SJSA1 (cell line): ENCODE measurements at regions not wholly inside any gene's neighbourhood (a gene's known extent, or its start where the extent isn't known, plus 50 kb on each side); places are given as distances from the start of the nearest gene placed in this dataset.

ENCODE experiments used
- DNase-seq, 2 experiments: peaks; one replicate each; pipeline ENCODE4 v3.0.0-alpha.2; 2015 to 2020; ENCODE audit warnings: low spot score in 2 of 2, low read depth in 1 of 2
- H3K27ac ChIP-seq: fragments of 250-450 bp; sonication (Bioruptor Pico); 2 replicates; pipeline ENCODE4 v1.5.1; 2020; ENCODE audit warnings: mild to moderate bottlenecking, moderate library complexity
- H3K27me3 ChIP-seq: fragments of 250-450 bp; sonication (Bioruptor Pico); replicated peaks from 2 replicates; pipeline ENCODE4 v1.5.1; 2020; ENCODE audit warnings: mild to moderate bottlenecking, moderate library complexity
- H3K36me3 ChIP-seq: fragments of 250-450 bp; sonication (Bioruptor Pico); 2 replicates; pipeline ENCODE4 v1.5.1; 2020; ENCODE audit warnings: mild to moderate bottlenecking
- H3K4me1 ChIP-seq: fragments of 250-450 bp; sonication (Bioruptor Pico); replicated peaks from 2 replicates; pipeline ENCODE4 v1.6.1; 2021; ENCODE audit warnings: mild to moderate bottlenecking
- H3K4me3 ChIP-seq: fragments of 250-450 bp; sonication (Bioruptor Pico); 2 replicates; pipeline ENCODE4 v1.5.1; 2020; ENCODE audit warnings: mild to moderate bottlenecking
- H3K9me3 ChIP-seq: fragments of 250-450 bp; sonication (Bioruptor Pico); replicated peaks from 2 replicates; pipeline ENCODE4 v1.5.1; 2020; ENCODE audit warnings: mild to moderate bottlenecking

- Histone ChIP-seq H3K36me3 (no peaks in the 10 kb centered on the region), H3K9me3 (no peaks in the 10 kb centered on the region), H3K4me3 (no peak overlapping the region), H3K27me3 (peaks cover 4% of the 10 kb centered on the region; the same call in 1 of the 2 replicates), H3K27ac (no peak overlapping the region), H3K4me1 (peaks cover 14% of the 10 kb centered on the region)
- peak in 1 of 2 experiments; percentile 24 for DNase-seq
These were observed 171.2 kb downstream of the WSCD1 start for GRCh38 chr17:6241381-6241780.

- no peak for DNase-seq
- H3K27me3 ChIP-seq = peaks cover 4% of the 10 kb centered on the region; the same call in 1 of the 2 replicates
- no peaks in the 10 kb centered on the region for H3K9me3 ChIP-seq
- peaks cover 14% of the 10 kb centered on the region for H3K4me1 ChIP-seq
- H3K27ac ChIP-seq = no peak overlapping the region
- H3K4me3 ChIP-seq = no peak overlapping the region
- no peaks in the 10 kb centered on the region for H3K36me3 ChIP-seq
These were observed 170.4 kb downstream of the WSCD1 start for GRCh38 chr17:6240601-6241000.

GRCh38 chr17:6240001-6240400 lies 169.8 kb downstream of the WSCD1 start:
- Histone ChIP-seq H3K27me3 (peaks cover 4% of the 10 kb centered on the region; the same call in 1 of the 2 replicates), H3K4me1 (peaks cover 14% of the 10 kb centered on the region), H3K36me3 (no peaks in the 10 kb centered on the region), H3K27ac (no peak overlapping the region), H3K4me3 (no peak overlapping the region), H3K9me3 (no peaks in the 10 kb centered on the region)
- no peak for DNase-seq

- peaks cover 4% of the 10 kb centered on the region; the same call in 1 of the 2 replicates for H3K27me3 ChIP-seq
- no peaks in the 10 kb centered on the region for H3K9me3 ChIP-seq
- H3K4me3 ChIP-seq = no peak overlapping the region
- H3K27ac ChIP-seq = no peak overlapping the region
- H3K4me1 ChIP-seq = peaks cover 14% of the 10 kb centered on the region
- H3K36me3 ChIP-seq = no peaks in the 10 kb centered on the region
- no peak for DNase-seq
These were observed 169.1 kb downstream of the WSCD1 start for GRCh38 chr17:6239241-6239798.

GRCh38 chr17:6233856-6234255 lies 163.7 kb downstream of the WSCD1 start:
- no peak overlapping the region for H3K4me3 ChIP-seq
- DNase-seq = no peak
- H3K27ac ChIP-seq = no peak overlapping the region
- no peaks in the 10 kb centered on the region for H3K36me3 ChIP-seq
- H3K9me3 ChIP-seq = no peaks in the 10 kb centered on the region
- H3K4me1 ChIP-seq = peaks cover 14% of the 10 kb centered on the region
- 0 out of 2 replicates have a peak, but pooled peaks cover 4% of the 10 kb centered on the region for H3K27me3 ChIP-seq

- Histone ChIP-seq H3K27me3 (0 out of 2 replicates have a peak, but pooled peaks cover 4% of the 10 kb centered on the region), H3K4me3 (no peak overlapping the region), H3K4me1 (peaks cover 14% of the 10 kb centered on the region), H3K9me3 (no peaks in the 10 kb centered on the region), H3K36me3 (no peaks in the 10 kb centered on the region), H3K27ac (no peak overlapping the region)
- no peak for DNase-seq
These were observed 163.2 kb downstream of the WSCD1 start for GRCh38 chr17:6233339-6233738.

- 0 out of 2 replicates have a peak, but pooled peaks cover 4% of the 10 kb centered on the region for H3K27me3 ChIP-seq
These were observed 162.5 kb downstream of the WSCD1 start for GRCh38 chr17:6232732-6233101.

GRCh38 chr17:6231886-6232731 lies 161.9 kb downstream of the WSCD1 start:
- peak; percentile 54 to 69 for DNase-seq
- Histone ChIP-seq H3K27ac (no peak overlapping the region), H3K36me3 (no peaks in the 10 kb centered on the region), H3K4me1 (peaks cover 14% of the 10 kb centered on the region), H3K27me3 (no peaks in the 10 kb centered on the region), H3K9me3 (no peaks in the 10 kb centered on the region), H3K4me3 (no peak overlapping the region)

More at GRCh38 chr17:6232732-6233101, 162.5 kb downstream of the WSCD1 start:
- Histone ChIP-seq H3K4me3 (no peak overlapping the region), H3K36me3 (no peaks in the 10 kb centered on the region), H3K9me3 (no peaks in the 10 kb centered on the region), H3K27ac (no peak overlapping the region), H3K4me1 (peaks cover 14% of the 10 kb centered on the region)
- peak in 1 of 2 experiments; percentile 11 for DNase-seq

GRCh38 chr17:6231465-6231864 lies 161.3 kb downstream of the WSCD1 start:
- no peaks in the 10 kb centered on the region for H3K9me3 ChIP-seq
- no peak for DNase-seq
- no peaks in the 10 kb centered on the region for H3K36me3 ChIP-seq
- no peak overlapping the region for H3K27ac ChIP-seq
- H3K4me3 ChIP-seq = no peak overlapping the region
- H3K27me3 ChIP-seq = no peaks in the 10 kb centered on the region
- peaks cover 14% of the 10 kb centered on the region for H3K4me1 ChIP-seq

- H3K9me3 ChIP-seq = peaks cover 4% of the 10 kb centered on the region
- no peak overlapping the region for H3K4me3 ChIP-seq
- no peak overlapping the region for H3K27ac ChIP-seq
- no peaks in the 10 kb centered on the region for H3K36me3 ChIP-seq
- H3K4me1 ChIP-seq = peaks cover under 1% of the 10 kb centered on the region; the same call in 1 of the 2 replicates
- DNase-seq = no peak
- H3K27me3 ChIP-seq = peaks cover 21% of the 10 kb centered on the region
These were observed 148.2 kb downstream of the WSCD1 start for GRCh38 chr17:6218333-6218732.

GRCh38 chr17:6215071-6216035 lies 145.2 kb downstream of the WSCD1 start:
- H3K4me3 ChIP-seq = no peak overlapping the region
- DNase-seq = no peak
- no peaks in the 10 kb centered on the region for H3K9me3 ChIP-seq
- peaks cover 16% of the 10 kb centered on the region; the same call in 1 of the 2 replicates for H3K27me3 ChIP-seq
- no peaks in the 10 kb centered on the region for H3K4me1 ChIP-seq
- no peaks in the 10 kb centered on the region for H3K36me3 ChIP-seq
- H3K27ac ChIP-seq = no peak overlapping the region

- Histone ChIP-seq H3K4me3 (no peak overlapping the region), H3K27me3 (peaks cover 16% of the 10 kb centered on the region; the same call in 1 of the 2 replicates), H3K9me3 (no peaks in the 10 kb centered on the region), H3K27ac (no peak overlapping the region), H3K4me1 (no peaks in the 10 kb centered on the region), H3K36me3 (no peaks in the 10 kb centered on the region)
- no peak for DNase-seq
These were observed 143.7 kb downstream of the WSCD1 start for GRCh38 chr17:6213859-6214258.

- H3K4me1 ChIP-seq = no peaks in the 10 kb centered on the region
- no peak for DNase-seq
- H3K9me3 ChIP-seq = no peaks in the 10 kb centered on the region
- H3K27ac ChIP-seq = no peak overlapping the region
- peaks cover 16% of the 10 kb centered on the region; the same call in 1 of the 2 replicates for H3K27me3 ChIP-seq
- no peaks in the 10 kb centered on the region for H3K36me3 ChIP-seq
- no peak overlapping the region for H3K4me3 ChIP-seq
These were observed 142.6 kb downstream of the WSCD1 start for GRCh38 chr17:6212766-6213165.
